ENCODE measurements at regions not wholly inside any gene's neighbourhood (a gene's known extent, or its start where the extent isn't known, plus 50 kb on each side); places are given as distances from the start of the nearest gene placed in this dataset.

- no peak overlapping the region for H3K4me3 ChIP-seq (ENCODE audit: low read depth, low read length)
- TF ChIP-seq CTCF (IDR thresholded peaks at IDR 0.05; ENCODE audit: borderline replicate concordance, insufficient read depth, low read depth, low read length), result no peak
Measured at GRCh38 chr3:151990696-151991376, 117.4 kb downstream of the SUCNR1 start.

GRCh38 chr3:151992326-151993041 lies 119.0 kb downstream of the SUCNR1 start:
- TF ChIP-seq CTCF (IDR thresholded peaks at IDR 0.05; ENCODE audit: borderline replicate concordance, insufficient read depth, low read depth, low read length), result no peak
- no peak overlapping the region for H3K4me3 ChIP-seq (ENCODE audit: low read depth, low read length)

GRCh38 chr3:151995091-151995490 lies 121.6 kb downstream of the SUCNR1 start:
- H3K4me3 ChIP-seq (ENCODE audit: low read depth, low read length), result no peak overlapping the region
- TF ChIP-seq CTCF (IDR thresholded peaks at IDR 0.05; ENCODE audit: borderline replicate concordance, insufficient read depth, low read depth, low read length), result no peak

GRCh38 chr3:151998744-151999143 lies 125.3 kb downstream of the SUCNR1 start:
- no peak overlapping the region for H3K4me3 ChIP-seq (ENCODE audit: low read depth, low read length)
- TF ChIP-seq CTCF (IDR thresholded peaks at IDR 0.05; ENCODE audit: borderline replicate concordance, insufficient read depth, low read depth, low read length), result no peak

- H3K4me3 ChIP-seq (ENCODE audit: low read depth, low read length), result no peak overlapping the region
- TF ChIP-seq CTCF (IDR thresholded peaks at IDR 0.05; ENCODE audit: borderline replicate concordance, insufficient read depth, low read depth, low read length), result no peak
Measured at GRCh38 chr3:151999936-152000335, 126.5 kb downstream of the SUCNR1 start.

GRCh38 chr3:152011812-152012735 lies 138.6 kb downstream of the SUCNR1 start:
- H3K4me3 ChIP-seq (ENCODE audit: low read depth, low read length), result no peak overlapping the region
- no peak for TF ChIP-seq CTCF (IDR thresholded peaks at IDR 0.05; ENCODE audit: borderline replicate concordance, insufficient read depth, low read depth, low read length)
